Psoas muscle (tissue), 7 donors: ENCODE measurements at regions not wholly inside any gene's neighbourhood (a gene's known extent, or its start where the extent isn't known, plus 50 kb on each side); places are given as distances from the start of the nearest gene placed in this dataset.
"Not testable (repeated sequence)": the region's sequence is repeated elsewhere in the genome, so short reads cannot be mapped to it uniquely, and the experiment has no call there.

ENCODE experiments used
- ATAC-seq, 4 donors: fragments of 200-7000 bp; cut with Tn5 transposase; one replicate each; pipeline ENCODE4 v1.9.1; 2020; ENCODE audit warnings: moderate library complexity in 3 of 4, mild to moderate bottlenecking in 2 of 4
- DNase-seq, 2 donors: peaks; one replicate each; pipeline ENCODE4 v3.0.0-alpha.2; 2020
- H3K27ac ChIP-seq: fragments of 200-600 bp; one replicate; pipeline ENCODE4 v1.8.0; 2022
- H3K27me3 ChIP-seq, 3 donors: fragments of 200-600 bp in 1 of 3; one replicate each; pipeline versions ENCODE4 v1.6.1 to v1.8.0; 2013 to 2022; ENCODE audit warnings: low read length in 2 of 3, mild to moderate bottlenecking in 2 of 3, moderate library complexity in 1 of 3; ENCODE audit not compliant: insufficient read depth in 3 of 3
- H3K36me3 ChIP-seq, 2 donors: fragments of 200-600 bp in 1 of 2; one replicate each; pipeline versions ENCODE4 v1.6.1 to v1.8.0; 2013 to 2022; ENCODE audit warnings: low read depth in 1 of 2, mild to moderate bottlenecking in 1 of 2, moderate library complexity in 1 of 2; ENCODE audit not compliant: insufficient read depth in 1 of 2
- H3K4me1 ChIP-seq: fragments of 200-600 bp; one replicate; pipeline ENCODE4 v1.8.0; 2022
- H3K4me3 ChIP-seq: fragments of 200-600 bp; one replicate; pipeline ENCODE4 v1.8.0; 2022; ENCODE audit warnings: mild to moderate bottlenecking
- H3K9me3 ChIP-seq: fragments of 200-600 bp; one replicate; pipeline ENCODE4 v1.8.0; 2022
- WGBS, 3 donors: extraction: QIAGEN DNeasy Blood & Tissue Kit; methylation state at CpG; one replicate each; pipeline versions ENCODE4 v1.1.6 to v1.1.7; 2013; 5-methylcytosine and 5-hydroxymethylcytosine counted together
- intact Hi-C, 2 donors: fragments of 100-400 bp; cut with DNase I; formaldehyde crosslinking; loops; one replicate each; pipeline versions ENCODE4 v1.11.0 to v1.14.2; 2022
- TF ChIP-seq, protein P1 (sequence below): fragments of 200-600 bp; IDR thresholded peaks from one replicate; pipeline ENCODE4 v1.8.0; 2022; ENCODE audit warnings: antibody characterized with exemption
- donor health status: healthy with polysubstance abuse.
- donor health status: DM: no; HTN: no; CAD: no; lungs with moderate emphysema.
- donor health status: Bipolar disorder and iron deficiency.
- donor health status: healthy.
- donor health status: DM: yes; HTN: yes; CAD: no.
- donor health status: DM: no; HTN: no; CAD: no.
- donor health status: DM: yes; HTN: yes; CAD: no.

DNA sequence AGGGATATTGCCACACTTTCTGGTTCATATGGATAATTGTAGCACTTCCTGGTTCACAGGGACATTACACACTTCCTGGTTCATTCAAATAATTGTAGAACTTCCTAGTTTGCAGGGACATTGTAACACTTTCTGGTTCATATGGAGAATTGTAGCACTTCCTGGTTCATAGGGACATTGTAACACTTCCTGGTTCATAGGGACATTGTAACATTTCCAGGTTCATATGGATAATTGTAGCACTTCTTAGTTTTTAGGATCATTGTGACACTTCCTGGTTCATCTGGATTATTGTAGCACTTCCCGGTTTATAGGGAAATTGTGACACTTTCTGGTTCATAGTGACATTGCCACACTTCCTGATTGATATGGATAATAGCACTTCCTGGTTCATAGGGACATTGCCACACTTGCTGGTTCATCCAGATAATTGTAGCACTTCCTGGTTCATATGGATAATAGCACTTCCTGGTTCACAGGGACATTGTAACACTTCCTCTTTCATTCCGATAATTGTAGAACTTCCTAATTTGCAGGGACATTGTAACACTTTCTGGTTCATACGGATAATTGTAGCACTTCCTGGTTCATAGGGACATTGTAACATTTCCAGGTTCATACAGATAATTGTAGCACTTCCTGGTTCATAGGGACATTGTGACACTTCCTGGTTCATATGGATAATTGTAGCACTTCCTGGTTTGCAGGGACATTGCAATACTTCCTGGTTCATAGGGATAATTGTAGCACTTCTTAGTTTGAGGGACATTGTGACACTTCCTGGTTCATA lies 59.2 kb upstream of the CD99 start:
- no peaks in the 10 kb centered on the region for H3K27me3 ChIP-seq
- no peak overlapping the region for H3K27ac ChIP-seq
- TF ChIP-seq, protein P1, sequence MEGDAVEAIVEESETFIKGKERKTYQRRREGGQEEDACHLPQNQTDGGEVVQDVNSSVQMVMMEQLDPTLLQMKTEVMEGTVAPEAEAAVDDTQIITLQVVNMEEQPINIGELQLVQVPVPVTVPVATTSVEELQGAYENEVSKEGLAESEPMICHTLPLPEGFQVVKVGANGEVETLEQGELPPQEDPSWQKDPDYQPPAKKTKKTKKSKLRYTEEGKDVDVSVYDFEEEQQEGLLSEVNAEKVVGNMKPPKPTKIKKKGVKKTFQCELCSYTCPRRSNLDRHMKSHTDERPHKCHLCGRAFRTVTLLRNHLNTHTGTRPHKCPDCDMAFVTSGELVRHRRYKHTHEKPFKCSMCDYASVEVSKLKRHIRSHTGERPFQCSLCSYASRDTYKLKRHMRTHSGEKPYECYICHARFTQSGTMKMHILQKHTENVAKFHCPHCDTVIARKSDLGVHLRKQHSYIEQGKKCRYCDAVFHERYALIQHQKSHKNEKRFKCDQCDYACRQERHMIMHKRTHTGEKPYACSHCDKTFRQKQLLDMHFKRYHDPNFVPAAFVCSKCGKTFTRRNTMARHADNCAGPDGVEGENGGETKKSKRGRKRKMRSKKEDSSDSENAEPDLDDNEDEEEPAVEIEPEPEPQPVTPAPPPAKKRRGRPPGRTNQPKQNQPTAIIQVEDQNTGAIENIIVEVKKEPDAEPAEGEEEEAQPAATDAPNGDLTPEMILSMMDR: no peak
- ATAC-seq: no peak
- intact Hi-C loops: no loop called here
- H3K9me3 ChIP-seq: peaks cover 7% of the 10 kb centered on the region
- no peak overlapping the region for H3K4me3 ChIP-seq
- peaks cover 0 to under 1% of the 10 kb centered on the region in 2 donors for H3K36me3 ChIP-seq
- 64 to 65% (median 64%) methylated on average over 3 of the region's 3 CpGs for WGBS, 3 donors
- H3K4me1 ChIP-seq: no peaks in the 10 kb centered on the region
- DNase-seq: no peak

DNA sequence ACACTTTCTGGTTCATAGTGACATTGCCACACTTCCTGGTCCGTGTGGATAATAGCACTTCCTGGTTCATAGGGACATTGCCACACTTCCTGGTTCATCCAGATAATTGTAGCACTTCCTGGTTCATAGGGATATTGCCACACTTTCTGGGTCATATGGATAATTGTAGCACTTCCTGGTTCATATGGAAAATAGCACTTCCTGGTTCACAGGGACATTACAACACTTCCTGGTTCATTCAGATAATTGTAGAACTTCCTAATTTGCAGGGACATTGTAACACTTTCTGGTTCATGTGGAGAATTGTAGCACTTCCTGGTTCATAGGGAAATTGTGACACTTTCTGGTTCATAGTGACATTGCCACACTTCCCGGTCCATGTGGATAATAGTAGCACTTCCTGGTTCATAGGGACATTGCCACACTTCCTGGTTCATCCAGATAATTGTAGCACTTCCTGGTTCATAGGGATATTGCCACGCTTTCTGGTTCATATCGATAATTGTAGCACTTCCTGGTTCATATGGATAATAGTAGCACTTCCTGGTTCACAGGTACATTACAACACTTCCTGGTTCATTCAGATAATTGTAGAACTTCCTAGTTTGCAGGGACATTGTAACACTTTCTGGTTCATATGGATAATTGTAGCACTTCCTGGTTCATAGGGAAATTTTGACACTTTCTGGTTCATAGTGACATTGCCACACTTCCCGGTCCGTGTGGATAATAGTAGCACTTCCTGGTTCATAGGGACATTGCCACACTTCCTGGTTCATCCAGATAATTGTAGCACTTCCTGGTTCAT lies 60.0 kb upstream of the CD99 start:
- ATAC-seq, H3K4me3 ChIP-seq, H3K9me3 ChIP-seq, H3K27ac ChIP-seq, H3K4me1 ChIP-seq, H3K36me3 ChIP-seq, H3K27me3 ChIP-seq, intact Hi-C loops, DNase-seq: not testable (repeated sequence)
- 86 to 92% (median 92%) methylated on average over 6 of the region's 6 CpGs for WGBS, 3 donors

DNA sequence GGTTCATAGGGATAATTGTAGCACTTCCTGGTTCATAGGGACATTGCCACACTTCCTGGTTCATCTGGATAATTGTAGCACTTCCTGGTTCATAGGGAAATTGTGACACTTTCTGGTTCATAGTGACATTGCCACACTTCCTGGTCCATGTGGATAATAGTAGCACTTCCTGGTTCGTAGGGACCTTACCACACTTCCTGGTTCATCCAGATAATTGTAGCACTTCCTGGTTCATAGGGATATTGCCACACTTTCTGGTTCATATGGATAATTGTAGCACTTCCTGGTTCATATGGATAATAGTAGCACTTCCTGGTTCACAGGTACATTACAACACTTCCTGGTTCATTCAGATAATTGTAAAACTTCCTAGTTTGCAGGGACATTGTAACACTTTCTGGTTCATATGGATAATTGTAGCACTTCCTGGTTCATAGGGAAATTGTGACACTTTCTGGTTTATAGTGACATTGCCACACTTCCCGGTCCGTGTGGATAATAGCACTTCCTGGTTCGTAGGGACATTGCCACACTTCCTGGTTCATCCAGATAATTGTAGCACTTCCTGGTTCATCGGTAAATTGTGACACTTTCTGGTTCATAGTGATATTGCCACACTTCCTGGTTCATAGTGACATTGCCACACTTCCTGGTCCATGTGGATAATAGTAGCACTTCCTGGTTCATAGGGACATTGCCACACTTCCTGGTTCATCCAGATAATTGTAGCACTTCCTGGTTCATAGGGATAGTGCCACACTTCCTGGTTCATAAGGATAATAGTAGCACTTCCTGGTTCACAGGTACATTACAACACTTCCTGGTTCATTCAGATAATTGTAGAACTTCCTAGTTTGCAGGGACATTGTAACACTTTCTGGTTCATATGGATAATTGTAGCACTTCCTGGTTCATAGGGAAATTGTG lies 60.8 kb upstream of the CD99 start:
- H3K4me1 ChIP-seq, DNase-seq, H3K9me3 ChIP-seq, H3K27ac ChIP-seq, intact Hi-C loops, H3K27me3 ChIP-seq, ATAC-seq, H3K4me3 ChIP-seq, H3K36me3 ChIP-seq: not testable (repeated sequence)
- 76 to 88% (median 85%) methylated on average over 5 of the region's 5 CpGs for WGBS, 3 donors

DNA sequence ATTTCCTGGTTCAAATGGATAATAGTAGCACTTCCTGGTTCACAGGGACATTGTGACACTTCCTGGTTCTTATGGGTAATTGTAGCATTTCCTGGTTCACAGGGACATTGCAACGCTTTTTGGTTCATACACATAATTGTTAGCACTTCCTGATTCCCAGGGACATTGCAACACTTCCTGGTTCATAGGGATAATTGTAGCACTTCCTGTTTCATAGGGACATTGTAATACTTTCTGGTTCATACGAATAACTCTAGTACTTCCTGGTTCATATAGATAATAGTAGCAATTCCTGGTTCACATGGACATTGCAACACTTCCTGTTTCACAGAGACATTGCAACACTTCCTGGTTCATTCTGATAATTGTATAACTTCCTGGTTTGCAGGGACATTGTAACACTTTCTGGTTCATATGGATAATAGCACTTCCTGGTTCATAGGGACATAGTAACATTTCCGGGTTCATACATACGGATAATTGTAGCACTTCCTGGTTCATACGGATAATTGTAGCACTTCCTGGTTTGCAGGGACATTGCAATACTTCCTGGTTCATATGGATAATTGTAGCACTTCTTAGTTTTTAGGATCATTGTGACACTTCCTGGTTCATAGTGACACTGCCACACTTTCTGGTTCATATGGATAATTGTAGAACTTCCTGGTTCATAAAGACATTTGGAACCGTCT lies 61.6 kb upstream of the CD99 start:
- no peak overlapping the region for H3K27ac ChIP-seq
- peaks cover 7% of the 10 kb centered on the region for H3K9me3 ChIP-seq
- intact Hi-C loops: no loop called here
- no peak for ATAC-seq
- no peaks in the 10 kb centered on the region for H3K27me3 ChIP-seq
- no peak for DNase-seq
- peaks cover 0 to 8% of the 10 kb centered on the region in 2 donors for H3K36me3 ChIP-seq
- no peak overlapping the region for H3K4me3 ChIP-seq
- TF ChIP-seq, protein P1: no peak
- H3K4me1 ChIP-seq: no peaks in the 10 kb centered on the region
- WGBS, 3 donors: 84 to 87% (median 86%) methylated on average over 6 of the region's 6 CpGs

DNA sequence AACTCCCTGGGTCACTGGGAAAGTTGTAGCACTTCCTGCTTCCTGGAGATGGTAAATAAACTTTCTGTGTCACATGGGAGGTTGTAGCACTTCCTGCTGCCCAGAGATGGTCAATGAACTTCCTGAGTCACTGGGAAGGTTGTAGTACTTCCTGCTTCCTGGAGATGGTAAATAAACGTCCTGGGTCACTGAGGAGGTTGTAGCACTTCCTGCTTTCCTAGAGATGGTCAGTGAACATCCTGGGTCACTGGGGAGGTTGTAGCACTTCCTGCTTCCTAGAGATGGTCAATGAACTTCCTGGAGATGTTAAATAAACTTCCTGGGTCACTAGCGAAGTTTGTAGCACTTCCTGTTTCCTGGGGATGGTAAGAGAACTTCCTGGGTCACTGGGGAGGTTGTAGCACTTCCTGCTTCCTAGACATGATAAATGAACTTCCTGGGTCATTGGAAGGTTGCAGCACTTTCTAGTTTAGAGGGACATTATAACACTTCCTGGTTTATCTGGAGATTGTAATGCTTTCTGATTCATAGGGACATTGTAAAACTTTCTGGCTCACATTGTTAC lies 62.3 kb upstream of the CD99 start:
- no peak overlapping the region for H3K4me3 ChIP-seq
- TF ChIP-seq, protein P1: no peak

More for the DNA sequence above, 62.3 kb upstream of the CD99 start:
- no peaks in the 10 kb centered on the region for H3K27me3 ChIP-seq
- no peak overlapping the region for H3K27ac ChIP-seq
- intact Hi-C loops: no loop called here
- DNase-seq: no peak
- H3K4me1 ChIP-seq: no peaks in the 10 kb centered on the region
- 59 to 67% (median 61%) methylated on average over 2 of the region's 2 CpGs for WGBS, 3 donors
- H3K9me3 ChIP-seq: peaks cover 7% of the 10 kb centered on the region
- no peak for ATAC-seq
- peaks cover 0 to 8% of the 10 kb centered on the region in 2 donors for H3K36me3 ChIP-seq
